ENCODE measurements at regions not wholly inside any gene's neighbourhood (a gene's known extent, or its start where the extent isn't known, plus 50 kb on each side); places are given as distances from the start of the nearest gene placed in this dataset.

DNA sequence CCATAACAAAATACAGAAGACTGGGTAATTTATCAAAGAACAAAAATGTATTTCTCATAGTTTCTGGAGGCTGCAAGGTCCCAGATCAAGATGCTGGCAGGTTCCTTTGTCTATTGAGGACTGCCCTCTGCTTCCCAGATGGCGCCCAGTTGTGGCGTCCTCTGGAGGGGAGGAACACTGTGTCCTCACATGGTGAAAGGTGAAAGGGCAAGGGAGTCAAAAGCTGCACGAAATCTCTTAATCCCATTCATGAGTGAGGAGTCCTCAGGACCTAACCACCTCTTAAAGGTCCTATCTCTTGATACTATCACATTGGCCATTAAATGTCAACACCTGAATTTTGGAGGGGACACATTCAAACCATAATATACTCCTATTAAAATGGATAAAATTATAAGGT lies 79.3 kb upstream of the IRF2BP2 start:
- ATAC-seq (ENCODE audit: insufficient number of reproducible peaks, low FRiP score, low read depth) (no peak), DNase-seq (ENCODE audit: low spot score) (no peak)
- no peak overlapping the region for H3K4me3 ChIP-seq
- TF ChIP-seq, protein P1, sequence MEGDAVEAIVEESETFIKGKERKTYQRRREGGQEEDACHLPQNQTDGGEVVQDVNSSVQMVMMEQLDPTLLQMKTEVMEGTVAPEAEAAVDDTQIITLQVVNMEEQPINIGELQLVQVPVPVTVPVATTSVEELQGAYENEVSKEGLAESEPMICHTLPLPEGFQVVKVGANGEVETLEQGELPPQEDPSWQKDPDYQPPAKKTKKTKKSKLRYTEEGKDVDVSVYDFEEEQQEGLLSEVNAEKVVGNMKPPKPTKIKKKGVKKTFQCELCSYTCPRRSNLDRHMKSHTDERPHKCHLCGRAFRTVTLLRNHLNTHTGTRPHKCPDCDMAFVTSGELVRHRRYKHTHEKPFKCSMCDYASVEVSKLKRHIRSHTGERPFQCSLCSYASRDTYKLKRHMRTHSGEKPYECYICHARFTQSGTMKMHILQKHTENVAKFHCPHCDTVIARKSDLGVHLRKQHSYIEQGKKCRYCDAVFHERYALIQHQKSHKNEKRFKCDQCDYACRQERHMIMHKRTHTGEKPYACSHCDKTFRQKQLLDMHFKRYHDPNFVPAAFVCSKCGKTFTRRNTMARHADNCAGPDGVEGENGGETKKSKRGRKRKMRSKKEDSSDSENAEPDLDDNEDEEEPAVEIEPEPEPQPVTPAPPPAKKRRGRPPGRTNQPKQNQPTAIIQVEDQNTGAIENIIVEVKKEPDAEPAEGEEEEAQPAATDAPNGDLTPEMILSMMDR (IDR thresholded peaks at IDR 0.05): no peak
- no peaks in the 10 kb centered on the region for H3K36me3 ChIP-seq
- peaks cover 6 to 10% of the 10 kb centered on the region in 2 donors for H3K4me1 ChIP-seq (ENCODE audit: control insufficient read depth in 1 of 2, low read depth in 2 of 2)
- no peak overlapping the region for H3K27ac ChIP-seq
- H3K27me3 ChIP-seq (replicated peaks; ENCODE audit: insufficient read depth): no peaks in the 10 kb centered on the region
- H3K9me3 ChIP-seq: no peaks in the 10 kb centered on the region

DNA sequence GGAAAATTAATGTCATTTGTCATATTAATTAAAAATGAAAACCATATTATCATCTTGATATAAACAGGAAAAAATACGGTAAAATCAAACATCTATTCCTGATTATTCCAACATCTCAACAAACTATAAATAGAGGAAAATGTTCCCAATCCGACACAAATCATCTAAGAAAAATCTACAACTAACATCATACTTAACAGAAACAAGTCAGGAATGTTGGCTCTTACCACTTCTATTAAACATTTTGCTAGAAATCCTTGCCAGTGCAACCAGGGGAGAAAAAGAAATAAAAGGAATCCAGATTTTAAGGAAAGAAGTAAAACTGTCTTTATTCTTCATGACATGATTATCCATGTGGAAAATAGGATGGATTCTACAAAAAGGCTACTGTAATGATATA lies 77.0 kb upstream of the IRF2BP2 start:
- H3K4me3 ChIP-seq: peak overlapping the region; percentile 10
- H3K27ac ChIP-seq: peak overlapping the region; percentile 26 to 41
- DNase-seq (ENCODE audit: low spot score) (no peak), ATAC-seq (ENCODE audit: insufficient number of reproducible peaks, low FRiP score, low read depth) (no peak)
- no peaks in the 10 kb centered on the region for H3K9me3 ChIP-seq
- no peaks in the 10 kb centered on the region for H3K27me3 ChIP-seq (replicated peaks; ENCODE audit: insufficient read depth)
- H3K4me1 ChIP-seq (ENCODE audit: control insufficient read depth in 1 of 2, low read depth in 2 of 2): peaks cover 11 to 18% of the 10 kb centered on the region in 2 donors
- no peaks in the 10 kb centered on the region for H3K36me3 ChIP-seq
- TF ChIP-seq, protein P1 (IDR thresholded peaks at IDR 0.05): no peak

DNA sequence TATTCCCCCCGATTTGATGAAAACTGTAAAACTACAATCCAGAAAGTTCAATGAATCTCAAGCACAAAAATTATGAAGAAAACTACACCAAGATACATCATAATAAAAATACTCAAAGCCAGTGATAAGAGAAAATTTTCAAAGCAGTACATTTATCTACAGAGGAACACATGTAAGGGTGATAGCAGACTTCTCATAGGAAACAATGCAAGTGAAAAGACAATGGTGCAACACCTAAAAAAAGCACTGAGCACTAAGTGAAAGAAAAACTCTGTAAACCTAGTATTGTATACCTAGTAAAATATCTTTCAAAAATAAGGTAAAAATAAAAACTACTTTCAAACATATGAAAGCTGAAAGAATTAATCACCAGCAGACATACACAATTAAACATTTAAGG lies 76.1 kb upstream of the IRF2BP2 start:
- no peak overlapping the region for H3K4me3 ChIP-seq
- H3K27ac ChIP-seq: no peak overlapping the region

DNA sequence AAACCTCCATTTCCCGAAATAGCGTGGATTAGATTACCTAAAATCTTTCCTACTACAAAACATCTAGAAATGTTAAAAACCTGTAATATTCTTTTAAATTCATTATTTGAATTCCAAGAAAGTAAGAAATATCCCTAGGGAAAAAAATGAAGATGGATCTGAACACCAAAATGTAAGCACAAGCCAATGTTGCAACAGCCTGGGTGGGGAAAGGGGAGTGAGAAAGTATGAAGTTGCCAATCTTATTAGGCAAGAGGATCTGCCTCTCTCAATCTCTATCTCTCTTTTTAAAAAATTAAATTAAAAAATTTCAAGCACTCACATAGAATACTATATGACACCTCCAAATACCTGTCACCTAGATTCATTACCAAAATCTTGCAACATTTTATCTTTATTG lies 74.9 kb upstream of the IRF2BP2 start:
- DNase-seq (ENCODE audit: low spot score) (no peak), ATAC-seq (ENCODE audit: insufficient number of reproducible peaks, low FRiP score, low read depth) (no peak)
- no peak overlapping the region for H3K27ac ChIP-seq
- H3K4me3 ChIP-seq: no peak overlapping the region
- H3K36me3 ChIP-seq: no peaks in the 10 kb centered on the region
- no peaks in the 10 kb centered on the region for H3K27me3 ChIP-seq (replicated peaks; ENCODE audit: insufficient read depth)
- TF ChIP-seq, protein P1 (IDR thresholded peaks at IDR 0.05): no peak
- H3K9me3 ChIP-seq: no peaks in the 10 kb centered on the region
- peaks cover 11 to 18% of the 10 kb centered on the region in 2 donors for H3K4me1 ChIP-seq (ENCODE audit: control insufficient read depth in 1 of 2, low read depth in 2 of 2)

More for the DNA sequence above, 76.1 kb upstream of the IRF2BP2 start:
- H3K36me3 ChIP-seq: no peaks in the 10 kb centered on the region
- no peaks in the 10 kb centered on the region for H3K9me3 ChIP-seq
- ATAC-seq (ENCODE audit: insufficient number of reproducible peaks, low FRiP score, low read depth) (no peak), DNase-seq (ENCODE audit: low spot score) (no peak)
- no peaks in the 10 kb centered on the region for H3K27me3 ChIP-seq (replicated peaks; ENCODE audit: insufficient read depth)
- TF ChIP-seq, protein P1 (IDR thresholded peaks at IDR 0.05): no peak
- H3K4me1 ChIP-seq (ENCODE audit: control insufficient read depth in 1 of 2, low read depth in 2 of 2): peaks cover 11 to 18% of the 10 kb centered on the region in 2 donors

DNA sequence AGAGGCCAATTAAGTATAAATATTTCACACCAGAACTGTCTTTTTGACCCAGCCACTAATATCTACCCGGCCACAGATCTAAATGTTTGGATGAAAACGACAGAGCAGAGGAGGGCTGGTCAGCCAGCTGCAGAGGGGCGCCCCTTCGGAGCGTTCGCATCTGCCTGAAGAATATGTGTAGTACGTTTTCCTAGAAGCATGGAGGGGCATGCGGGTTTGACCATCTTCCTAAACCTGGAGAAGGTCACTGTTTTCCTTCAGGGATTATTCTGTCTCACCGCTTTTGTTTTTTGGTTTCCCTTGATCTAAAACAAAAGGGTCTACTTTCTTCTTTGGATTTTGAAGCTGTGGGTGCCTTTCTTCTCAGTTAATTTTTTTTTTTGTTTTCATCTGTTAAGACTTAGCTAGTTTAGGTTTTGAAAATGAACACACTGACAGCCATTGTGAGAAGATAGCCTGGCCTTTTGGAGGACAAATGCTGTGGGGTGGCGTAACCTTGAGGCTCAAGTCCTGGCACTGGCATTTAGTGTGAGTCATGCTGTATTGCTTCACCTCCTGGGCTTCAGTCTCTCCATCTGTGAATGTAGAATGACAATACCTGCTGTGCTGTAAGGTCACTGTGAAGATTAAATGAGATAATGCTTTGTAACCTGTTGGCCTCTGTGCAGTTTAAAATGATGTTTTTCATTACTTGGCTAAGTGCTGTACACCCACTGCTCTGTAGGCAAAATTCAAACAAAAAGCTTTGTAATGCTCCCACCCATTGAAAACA lies 74.1 kb upstream of the IRF2BP2 start:
- TF ChIP-seq, protein P1 (IDR thresholded peaks at IDR 0.05): no peak
- DNase-seq (ENCODE audit: low spot score): peak; percentile 20
- Histone ChIP-seq H3K27me3 (replicated peaks; ENCODE audit: insufficient read depth) (no peaks in the 10 kb centered on the region), H3K9me3 (no peaks in the 10 kb centered on the region), H3K4me1 (ENCODE audit: control insufficient read depth in 1 of 2, low read depth in 2 of 2) (peaks cover 11 to 18% of the 10 kb centered on the region in 2 donors), H3K27ac (peak overlapping the region in 1 of 2 donors; percentile 24), H3K4me3 (no peak overlapping the region), H3K36me3 (no peaks in the 10 kb centered on the region)
- peak; percentile 92 for ATAC-seq (ENCODE audit: insufficient number of reproducible peaks, low FRiP score, low read depth)

Data from thoracic aorta (tissue), 2 donors.